ENCODE measurements at regions not wholly inside any gene's neighbourhood (a gene's known extent, or its start where the extent isn't known, plus 50 kb on each side); places are given as distances from the start of the nearest gene placed in this dataset.

DNA sequence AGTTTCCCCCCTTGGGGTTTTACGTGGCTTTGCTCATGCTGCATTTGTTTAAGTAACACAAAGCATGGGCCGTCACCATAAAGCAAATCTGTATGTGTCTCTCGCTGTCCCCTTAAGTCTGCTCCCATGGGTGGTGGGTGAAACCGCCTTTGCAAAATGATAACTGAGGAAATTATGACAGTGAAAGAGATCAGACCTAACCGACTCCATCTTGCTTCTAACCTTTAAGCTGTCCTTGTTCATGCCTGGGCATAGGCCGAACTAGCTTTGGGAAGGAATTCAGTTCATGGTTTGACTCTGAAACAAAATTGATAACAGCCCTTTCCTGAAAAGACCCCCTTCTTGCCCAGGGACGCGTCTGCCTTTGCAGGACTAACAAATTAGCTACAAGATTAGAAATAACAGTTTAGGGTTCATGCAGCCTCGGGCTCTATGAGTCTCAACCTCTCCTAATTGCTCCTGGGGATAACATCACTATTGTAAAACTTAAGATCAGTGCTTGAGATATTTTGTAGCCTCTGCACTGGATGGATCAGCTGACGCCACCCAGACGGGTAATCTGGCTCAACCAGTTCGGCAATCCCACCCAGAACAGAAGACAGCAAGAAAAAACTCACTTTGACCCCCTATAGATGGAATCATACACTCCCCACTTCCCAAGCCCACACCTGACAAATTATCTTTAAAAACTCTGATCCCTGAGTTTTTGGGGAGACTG, 623.7 kb downstream of the TYW1 start:
- Histone ChIP-seq H3K36me3 (no peaks in the 10 kb centered on the region), H3K4me1 (peaks cover 1 to 18% (median 13%) of the 10 kb centered on the region in 4 donors), H3K27me3 (peaks cover 0 to 6% (median 0%) of the 10 kb centered on the region in 4 donors), H3K27ac (replicated peaks in 1 of 4) (no peak overlapping the region), H3K9me3 (no peaks in the 10 kb centered on the region), H3K4me3 (no peak overlapping the region)
- TF ChIP-seq EP300 (IDR thresholded peaks at IDR 0.05) (no peak), POLR2AphosphoS5 (IDR thresholded peaks at IDR 0.05) (no peak), POLR2A (IDR thresholded peaks at IDR 0.05; ENCODE audit: low read depth) (no peak)
- TF ChIP-seq, protein P1, sequence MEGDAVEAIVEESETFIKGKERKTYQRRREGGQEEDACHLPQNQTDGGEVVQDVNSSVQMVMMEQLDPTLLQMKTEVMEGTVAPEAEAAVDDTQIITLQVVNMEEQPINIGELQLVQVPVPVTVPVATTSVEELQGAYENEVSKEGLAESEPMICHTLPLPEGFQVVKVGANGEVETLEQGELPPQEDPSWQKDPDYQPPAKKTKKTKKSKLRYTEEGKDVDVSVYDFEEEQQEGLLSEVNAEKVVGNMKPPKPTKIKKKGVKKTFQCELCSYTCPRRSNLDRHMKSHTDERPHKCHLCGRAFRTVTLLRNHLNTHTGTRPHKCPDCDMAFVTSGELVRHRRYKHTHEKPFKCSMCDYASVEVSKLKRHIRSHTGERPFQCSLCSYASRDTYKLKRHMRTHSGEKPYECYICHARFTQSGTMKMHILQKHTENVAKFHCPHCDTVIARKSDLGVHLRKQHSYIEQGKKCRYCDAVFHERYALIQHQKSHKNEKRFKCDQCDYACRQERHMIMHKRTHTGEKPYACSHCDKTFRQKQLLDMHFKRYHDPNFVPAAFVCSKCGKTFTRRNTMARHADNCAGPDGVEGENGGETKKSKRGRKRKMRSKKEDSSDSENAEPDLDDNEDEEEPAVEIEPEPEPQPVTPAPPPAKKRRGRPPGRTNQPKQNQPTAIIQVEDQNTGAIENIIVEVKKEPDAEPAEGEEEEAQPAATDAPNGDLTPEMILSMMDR (IDR thresholded peaks at IDR 0.05) = no peak
- intact Hi-C loops (cut with DNase I) = no loop called here
- no peak for DNase-seq (ENCODE audit: extremely low spot score)
- 92% methylated on average over 12 of the region's 12 CpGs for WGBS

DNA sequence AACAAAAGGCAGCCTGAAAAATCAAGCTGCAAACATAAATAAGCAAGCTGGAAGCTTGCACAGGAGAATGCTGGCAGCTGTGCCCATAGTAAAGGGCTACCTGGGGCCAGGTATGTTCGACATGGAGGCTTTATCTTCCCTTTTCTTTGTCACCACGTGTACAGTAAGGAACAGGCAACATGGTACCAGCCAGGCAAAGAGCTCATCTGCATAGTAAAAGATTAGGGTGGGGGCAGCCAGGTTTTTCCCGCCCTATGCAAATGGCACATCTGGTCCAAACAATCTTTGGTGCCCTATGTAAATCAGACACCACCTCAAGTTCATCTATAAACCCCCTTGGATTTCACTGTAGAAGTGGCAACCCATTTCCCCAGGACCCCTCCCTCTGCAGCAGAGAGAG, 625.1 kb downstream of the TYW1 start:
- intact Hi-C loops (cut with DNase I) = no loop called here
- peaks cover 4 to 24% (median 18%) of the 10 kb centered on the region in 4 donors for H3K4me1 ChIP-seq
- WGBS = 59% methylated on average over 3 of the region's 3 CpGs
- TF ChIP-seq EP300 (IDR thresholded peaks at IDR 0.05) (no peak), POLR2AphosphoS5 (IDR thresholded peaks at IDR 0.05) (no peak), POLR2A (IDR thresholded peaks at IDR 0.05; ENCODE audit: low read depth) (no peak)
- TF ChIP-seq, protein P1 (IDR thresholded peaks at IDR 0.05) = no peak
- no peak for DNase-seq (ENCODE audit: extremely low spot score)
- H3K27me3 ChIP-seq = peaks cover 0 to 6% (median 0%) of the 10 kb centered on the region in 4 donors
- H3K27ac ChIP-seq (replicated peaks in 1 of 4) = no peak overlapping the region
- H3K4me3 ChIP-seq = no peak overlapping the region
- no peaks in the 10 kb centered on the region for H3K9me3 ChIP-seq
- no peaks in the 10 kb centered on the region for H3K36me3 ChIP-seq

DNA sequence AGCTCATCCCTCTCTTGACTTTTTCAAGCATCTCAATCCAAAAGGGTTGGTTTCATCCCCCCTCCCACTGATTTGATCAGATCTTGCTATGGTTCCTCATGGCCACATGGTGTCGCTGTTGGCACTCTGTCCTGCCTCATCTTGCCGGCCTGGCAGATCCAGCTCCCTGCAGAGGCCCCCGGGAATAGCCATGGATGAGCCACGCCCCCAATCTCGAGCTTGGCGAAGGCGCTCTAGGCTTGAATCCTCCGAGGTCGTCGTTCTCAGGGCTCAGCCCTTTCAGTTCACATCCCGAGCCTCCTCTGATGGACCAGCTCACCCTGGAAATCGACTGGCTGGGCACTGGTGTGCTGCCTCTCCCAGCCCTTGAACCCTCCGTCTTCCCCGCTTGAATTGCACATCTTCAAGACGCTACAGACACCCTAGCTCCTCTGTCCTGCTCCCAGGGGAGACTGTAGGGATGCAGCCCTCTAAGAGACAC, 628.7 kb downstream of the TYW1 start:
- Histone ChIP-seq H3K4me1 (peaks cover 4 to 11% (median 8%) of the 10 kb centered on the region in 4 donors), H3K9me3 (no peaks in the 10 kb centered on the region), H3K36me3 (no peaks in the 10 kb centered on the region), H3K4me3 (peak overlapping the region; percentile 38 to 52 (median 41)), H3K27ac (replicated peaks in 1 of 4) (no peak overlapping the region), H3K27me3 (peaks cover 0 to 6% (median 0%) of the 10 kb centered on the region in 4 donors)
- WGBS = 18% methylated on average over 6 of the region's 15 CpGs
- no peak for TF ChIP-seq EP300 (IDR thresholded peaks at IDR 0.05)
- peak in 1 of 2 donors; percentile 23 for TF ChIP-seq POLR2AphosphoS5 (IDR thresholded peaks at IDR 0.05)
- TF ChIP-seq POLR2A (IDR thresholded peaks at IDR 0.05; ENCODE audit: low read depth) = no peak
- TF ChIP-seq, protein P1 (IDR thresholded peaks at IDR 0.05) = peak; percentile 81 to 90 (median 88)
- peak; percentile 93 for DNase-seq (ENCODE audit: extremely low spot score)
- intact Hi-C loops (cut with DNase I) = loop anchor here (5.0 kb wide), 1 partner anchor 248 kb away; no protein-coding TSS in a partner anchor

DNA sequence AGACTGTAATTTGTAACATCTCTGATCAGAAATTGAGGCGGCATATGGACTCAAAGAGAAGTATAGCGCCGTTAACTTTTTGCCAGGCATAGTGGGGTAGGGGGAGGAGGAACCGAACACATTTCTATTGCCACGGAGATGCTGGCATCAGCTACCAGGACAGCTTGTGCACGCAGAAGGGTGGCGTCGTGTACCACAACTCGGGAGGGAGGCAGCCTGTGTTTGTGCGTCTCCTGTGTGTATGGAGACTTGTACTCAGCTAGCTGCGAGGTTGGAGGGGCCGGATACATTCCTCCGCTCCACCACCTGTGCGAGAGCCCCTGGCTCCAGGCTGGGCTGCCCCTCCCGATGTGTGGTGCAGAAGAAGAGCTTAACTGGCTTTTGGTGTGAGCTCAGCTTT, 634.8 kb downstream of the TYW1 start:
- H3K4me1 ChIP-seq = no peaks in the 10 kb centered on the region
- no peaks in the 10 kb centered on the region for H3K9me3 ChIP-seq
- H3K4me3 ChIP-seq = no peak overlapping the region
- TF ChIP-seq POLR2AphosphoS5 (IDR thresholded peaks at IDR 0.05) = no peak
- TF ChIP-seq, protein P1 (IDR thresholded peaks at IDR 0.05) = no peak
- no peak for TF ChIP-seq POLR2A (IDR thresholded peaks at IDR 0.05; ENCODE audit: low read depth)
- no peak for TF ChIP-seq EP300 (IDR thresholded peaks at IDR 0.05)
- intact Hi-C loops (cut with DNase I) = no loop called here
- H3K27me3 ChIP-seq = no peaks in the 10 kb centered on the region
- H3K36me3 ChIP-seq = no peaks in the 10 kb centered on the region
- H3K27ac ChIP-seq (replicated peaks in 1 of 4) = no peak overlapping the region
- no peak for DNase-seq (ENCODE audit: extremely low spot score)
- 70% methylated on average over 15 of the region's 15 CpGs for WGBS

All from esophagus muscularis mucosa (tissue), 4 donors.